ENCODE measurements at regions not wholly inside any gene's neighbourhood (a gene's known extent, or its start where the extent isn't known, plus 50 kb on each side); places are given as distances from the start of the nearest gene placed in this dataset.

- Histone ChIP-seq H3K4me1 (ENCODE audit: control insufficient read depth, insufficient read depth, low read length, poor library complexity, severe bottlenecking) (peaks cover 15% of the 10 kb centered on the region), H3K4me3 (ENCODE audit: extremely low read depth, insufficient read depth, low read length, poor library complexity, severe bottlenecking) (no peak overlapping the region), H3K36me3 (ENCODE audit: control insufficient read depth, insufficient read depth, low read length) (no peaks in the 10 kb centered on the region), H3K9me3 (ENCODE audit: control insufficient read depth, low read length) (no peaks in the 10 kb centered on the region), H3K27ac (ENCODE audit: low read depth, low read length, severe bottlenecking) (no peak overlapping the region)
- WGBS, 2 experiments (ENCODE audit: insufficient coverage in 2 of 2), result 91 to 92% methylated on average over 5 of the region's 7 CpGs
These were observed 260.3 kb upstream of the PLD5 start for GRCh38 chr1:242784807-242785206.

- Histone ChIP-seq H3K4me3 (ENCODE audit: extremely low read depth, insufficient read depth, low read length, poor library complexity, severe bottlenecking) (no peak overlapping the region), H3K27ac (ENCODE audit: low read depth, low read length, severe bottlenecking) (no peak overlapping the region), H3K4me1 (ENCODE audit: control insufficient read depth, insufficient read depth, low read length, poor library complexity, severe bottlenecking) (peaks cover 15% of the 10 kb centered on the region), H3K9me3 (ENCODE audit: control insufficient read depth, low read length) (no peaks in the 10 kb centered on the region), H3K36me3 (ENCODE audit: control insufficient read depth, insufficient read depth, low read length) (no peaks in the 10 kb centered on the region)
- 72 to 83% methylated on average over 4 of the region's 4 CpGs for WGBS, 2 experiments (ENCODE audit: insufficient coverage in 2 of 2)
These were observed 259.6 kb upstream of the PLD5 start for GRCh38 chr1:242784084-242784483.

GRCh38 chr1:242774256-242774655 is 249.8 kb upstream of the PLD5 start:
- no peaks in the 10 kb centered on the region for H3K4me1 ChIP-seq (ENCODE audit: control insufficient read depth, insufficient read depth, low read length, poor library complexity, severe bottlenecking)

GRCh38 chr1:242770366-242770765 is 245.9 kb upstream of the PLD5 start:
- WGBS, 2 experiments (ENCODE audit: insufficient coverage in 2 of 2), result no CpG with 5 or more reads among the region's 1 CpG
- no peaks in the 10 kb centered on the region for H3K36me3 ChIP-seq (ENCODE audit: control insufficient read depth, insufficient read depth, low read length)
- H3K9me3 ChIP-seq (ENCODE audit: control insufficient read depth, low read length), result no peaks in the 10 kb centered on the region
- H3K27ac ChIP-seq (ENCODE audit: low read depth, low read length, severe bottlenecking), result no peak overlapping the region
- no peaks in the 10 kb centered on the region for H3K4me1 ChIP-seq (ENCODE audit: control insufficient read depth, insufficient read depth, low read length, poor library complexity, severe bottlenecking)
- H3K4me3 ChIP-seq (ENCODE audit: extremely low read depth, insufficient read depth, low read length, poor library complexity, severe bottlenecking), result no peak overlapping the region

More at GRCh38 chr1:242774256-242774655, 249.8 kb upstream of the PLD5 start:
- 90 to 92% methylated on average over 16 to 20 of the region's 20 CpGs for WGBS, 2 experiments (ENCODE audit: insufficient coverage in 2 of 2)
- Histone ChIP-seq H3K27ac (ENCODE audit: low read depth, low read length, severe bottlenecking) (no peak overlapping the region), H3K36me3 (ENCODE audit: control insufficient read depth, insufficient read depth, low read length) (no peaks in the 10 kb centered on the region), H3K9me3 (ENCODE audit: control insufficient read depth, low read length) (no peaks in the 10 kb centered on the region), H3K4me3 (ENCODE audit: extremely low read depth, insufficient read depth, low read length, poor library complexity, severe bottlenecking) (no peak overlapping the region)

GRCh38 chr1:242764161-242764560 is 239.7 kb upstream of the PLD5 start:
- H3K9me3 ChIP-seq (ENCODE audit: control insufficient read depth, low read length), result no peaks in the 10 kb centered on the region

GRCh38 chr1:242761556-242761955 is 237.1 kb upstream of the PLD5 start:
- H3K27ac ChIP-seq (ENCODE audit: low read depth, low read length, severe bottlenecking), result no peak overlapping the region
- no peaks in the 10 kb centered on the region for H3K4me1 ChIP-seq (ENCODE audit: control insufficient read depth, insufficient read depth, low read length, poor library complexity, severe bottlenecking)
- WGBS, 2 experiments (ENCODE audit: insufficient coverage in 2 of 2), result no CpG with 5 or more reads among the region's 3 CpGs
- H3K36me3 ChIP-seq (ENCODE audit: control insufficient read depth, insufficient read depth, low read length), result no peaks in the 10 kb centered on the region
- no peaks in the 10 kb centered on the region for H3K9me3 ChIP-seq (ENCODE audit: control insufficient read depth, low read length)
- H3K4me3 ChIP-seq (ENCODE audit: extremely low read depth, insufficient read depth, low read length, poor library complexity, severe bottlenecking), result no peak overlapping the region

More at GRCh38 chr1:242764161-242764560, 239.7 kb upstream of the PLD5 start:
- Histone ChIP-seq H3K4me1 (ENCODE audit: control insufficient read depth, insufficient read depth, low read length, poor library complexity, severe bottlenecking) (no peaks in the 10 kb centered on the region), H3K4me3 (ENCODE audit: extremely low read depth, insufficient read depth, low read length, poor library complexity, severe bottlenecking) (no peak overlapping the region), H3K27ac (ENCODE audit: low read depth, low read length, severe bottlenecking) (no peak overlapping the region), H3K36me3 (ENCODE audit: control insufficient read depth, insufficient read depth, low read length) (no peaks in the 10 kb centered on the region)
- WGBS, 2 experiments (ENCODE audit: insufficient coverage in 2 of 2), result no CpG with 5 or more reads among the region's 1 CpG

- H3K4me3 ChIP-seq (ENCODE audit: extremely low read depth, insufficient read depth, low read length, poor library complexity, severe bottlenecking), result no peak overlapping the region
- no peaks in the 10 kb centered on the region for H3K4me1 ChIP-seq (ENCODE audit: control insufficient read depth, insufficient read depth, low read length, poor library complexity, severe bottlenecking)
- H3K36me3 ChIP-seq (ENCODE audit: control insufficient read depth, insufficient read depth, low read length), result no peaks in the 10 kb centered on the region
- H3K9me3 ChIP-seq (ENCODE audit: control insufficient read depth, low read length), result no peaks in the 10 kb centered on the region
- WGBS, 2 experiments (ENCODE audit: insufficient coverage in 2 of 2), result 68 to 78% methylated on average over 5 of the region's 5 CpGs
- no peak overlapping the region for H3K27ac ChIP-seq (ENCODE audit: low read depth, low read length, severe bottlenecking)
These were observed 230.4 kb upstream of the PLD5 start for GRCh38 chr1:242754926-242755325.

- Histone ChIP-seq H3K4me1 (ENCODE audit: control insufficient read depth, insufficient read depth, low read length, poor library complexity, severe bottlenecking) (no peaks in the 10 kb centered on the region), H3K4me3 (ENCODE audit: extremely low read depth, insufficient read depth, low read length, poor library complexity, severe bottlenecking) (no peak overlapping the region), H3K36me3 (ENCODE audit: control insufficient read depth, insufficient read depth, low read length) (no peaks in the 10 kb centered on the region), H3K27ac (ENCODE audit: low read depth, low read length, severe bottlenecking) (no peak overlapping the region), H3K9me3 (ENCODE audit: control insufficient read depth, low read length) (no peaks in the 10 kb centered on the region)
- 71 to 80% methylated on average over 1 of the region's 2 CpGs for WGBS, 2 experiments (ENCODE audit: insufficient coverage in 2 of 2)
These were observed 229.6 kb upstream of the PLD5 start for GRCh38 chr1:242754125-242754524.

GRCh38 chr1:242747233-242747632 is 222.7 kb upstream of the PLD5 start:
- Histone ChIP-seq H3K27ac (ENCODE audit: low read depth, low read length, severe bottlenecking) (no peak overlapping the region), H3K9me3 (ENCODE audit: control insufficient read depth, low read length) (no peaks in the 10 kb centered on the region), H3K4me3 (ENCODE audit: extremely low read depth, insufficient read depth, low read length, poor library complexity, severe bottlenecking) (no peak overlapping the region), H3K36me3 (ENCODE audit: control insufficient read depth, insufficient read depth, low read length) (no peaks in the 10 kb centered on the region), H3K4me1 (ENCODE audit: control insufficient read depth, insufficient read depth, low read length, poor library complexity, severe bottlenecking) (no peaks in the 10 kb centered on the region)
- WGBS, 2 experiments (ENCODE audit: insufficient coverage in 2 of 2), result 74 to 76% methylated on average over 5 of the region's 5 CpGs

GRCh38 chr1:242745079-242745478 is 220.6 kb upstream of the PLD5 start:
- Histone ChIP-seq H3K4me1 (ENCODE audit: control insufficient read depth, insufficient read depth, low read length, poor library complexity, severe bottlenecking) (no peaks in the 10 kb centered on the region), H3K4me3 (ENCODE audit: extremely low read depth, insufficient read depth, low read length, poor library complexity, severe bottlenecking) (no peak overlapping the region), H3K27ac (ENCODE audit: low read depth, low read length, severe bottlenecking) (no peak overlapping the region), H3K36me3 (ENCODE audit: control insufficient read depth, insufficient read depth, low read length) (no peaks in the 10 kb centered on the region), H3K9me3 (ENCODE audit: control insufficient read depth, low read length) (no peaks in the 10 kb centered on the region)
- 67 to 100% methylated on average over 1 of the region's 1 CpG for WGBS, 2 experiments (ENCODE audit: insufficient coverage in 2 of 2)

GRCh38 chr1:242743983-242744780 is 219.7 kb upstream of the PLD5 start:
- no peak overlapping the region for H3K4me3 ChIP-seq (ENCODE audit: extremely low read depth, insufficient read depth, low read length, poor library complexity, severe bottlenecking)
- H3K36me3 ChIP-seq (ENCODE audit: control insufficient read depth, insufficient read depth, low read length), result no peaks in the 10 kb centered on the region
- no peaks in the 10 kb centered on the region for H3K9me3 ChIP-seq (ENCODE audit: control insufficient read depth, low read length)
- WGBS, 2 experiments (ENCODE audit: insufficient coverage in 2 of 2), result 86 to 92% methylated on average over 4 to 6 of the region's 6 CpGs
- H3K4me1 ChIP-seq (ENCODE audit: control insufficient read depth, insufficient read depth, low read length, poor library complexity, severe bottlenecking), result no peaks in the 10 kb centered on the region
- no peak overlapping the region for H3K27ac ChIP-seq (ENCODE audit: low read depth, low read length, severe bottlenecking)
